GM19351 (cell line): ENCODE measurements at regions not wholly inside any gene's neighbourhood (a gene's known extent, or its start where the extent isn't known, plus 50 kb on each side); places are given as distances from the start of the nearest gene placed in this dataset.

Source experiments
- ATAC-seq: cut with Tn5 transposase; IDR thresholded peaks from one replicate; pipeline ENCODE4 v1.9.1; 2021; ENCODE audit warnings: mild to moderate bottlenecking, moderate library complexity; ENCODE audit not compliant: unreplicated experiment

GRCh38 chr16:73714976-73715375, 581.6 kb upstream of the PSMD7 start:
- no peak for ATAC-seq

GRCh38 chr16:73713778-73714495, 582.7 kb upstream of the PSMD7 start:
- no peak for ATAC-seq

DNA sequence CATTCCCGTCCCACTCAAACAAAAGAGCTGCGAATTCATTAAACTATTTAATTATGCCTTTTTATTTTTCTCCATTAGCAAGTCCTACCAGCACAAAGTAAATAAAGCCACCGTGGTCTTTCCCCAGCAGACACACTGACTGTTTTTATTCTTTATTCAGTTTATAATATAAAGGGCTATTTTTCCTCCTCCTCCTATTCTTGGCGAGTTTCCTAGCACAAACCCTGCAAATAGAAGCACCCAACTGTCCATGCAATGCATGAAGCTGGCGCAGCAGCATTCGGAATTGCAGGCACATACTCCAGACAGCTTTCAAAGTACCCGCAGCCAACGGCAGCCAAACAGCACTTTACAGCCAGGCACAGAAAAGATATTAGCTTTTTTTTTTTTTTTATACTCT, 583.4 kb upstream of the PSMD7 start:
- no peak for ATAC-seq

DNA sequence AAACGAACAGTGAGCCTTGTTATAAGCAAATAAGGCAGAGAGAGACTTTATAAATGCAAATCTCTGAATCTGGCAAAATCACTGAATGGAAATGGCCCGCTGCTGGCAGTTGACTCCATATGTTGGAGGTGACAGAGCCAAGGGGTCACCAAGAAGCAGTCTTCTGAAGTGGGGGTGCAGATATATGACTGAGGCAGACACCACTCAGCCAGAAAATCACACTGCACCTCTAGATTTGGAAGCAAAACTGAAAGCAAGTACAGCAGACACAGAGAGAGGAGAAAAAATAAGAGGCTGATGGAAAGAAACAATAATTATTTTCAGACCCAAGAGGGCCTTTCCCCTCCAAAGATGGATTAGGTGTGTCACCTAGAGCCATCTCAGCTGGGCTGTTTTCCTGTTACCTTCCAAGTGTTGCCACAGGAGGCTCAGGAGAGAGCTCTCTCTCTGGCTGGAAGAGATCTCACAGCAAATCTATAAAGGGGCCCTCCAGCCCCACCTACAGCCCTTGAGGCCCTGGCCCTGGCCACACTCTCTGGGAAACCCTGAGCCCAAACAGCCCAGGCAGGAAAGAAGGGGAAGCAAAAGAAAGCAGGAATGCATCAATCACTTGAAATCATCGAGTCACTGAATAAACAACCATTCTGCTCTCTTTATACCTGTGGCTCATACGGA, 585.1 kb upstream of the PSMD7 start:
- no peak for ATAC-seq

- no peak for ATAC-seq
Observed at GRCh38 chr16:73710526-73710925, 586.1 kb upstream of the PSMD7 start.

DNA sequence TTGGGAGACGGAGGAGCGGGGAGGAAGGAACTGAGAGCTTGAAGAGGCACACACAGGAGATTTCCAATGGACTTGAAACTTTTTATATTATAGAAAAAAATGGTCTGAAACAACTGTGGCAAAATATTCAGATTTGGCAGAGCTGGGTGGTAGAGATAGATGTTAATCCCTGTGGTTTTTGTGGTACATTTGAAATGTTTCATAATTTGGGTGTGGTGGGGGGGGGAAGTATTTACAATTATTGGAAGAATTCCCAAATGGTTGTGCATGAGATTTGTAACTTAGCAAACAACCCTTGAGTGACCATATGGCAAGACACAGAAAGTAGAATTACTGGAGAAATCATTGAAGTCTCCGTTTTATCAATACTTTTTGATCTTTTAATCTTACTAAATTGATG, 588.8 kb upstream of the PSMD7 start:
- no peak for ATAC-seq

- ATAC-seq = no peak
Observed at GRCh38 chr16:73703891-73704290, 592.7 kb upstream of the PSMD7 start.

GRCh38 chr16:73697336-73697735, 599.3 kb upstream of the PSMD7 start:
- no peak for ATAC-seq

GRCh38 chr16:73692861-73693260, 603.8 kb upstream of the PSMD7 start:
- no peak for ATAC-seq

DNA sequence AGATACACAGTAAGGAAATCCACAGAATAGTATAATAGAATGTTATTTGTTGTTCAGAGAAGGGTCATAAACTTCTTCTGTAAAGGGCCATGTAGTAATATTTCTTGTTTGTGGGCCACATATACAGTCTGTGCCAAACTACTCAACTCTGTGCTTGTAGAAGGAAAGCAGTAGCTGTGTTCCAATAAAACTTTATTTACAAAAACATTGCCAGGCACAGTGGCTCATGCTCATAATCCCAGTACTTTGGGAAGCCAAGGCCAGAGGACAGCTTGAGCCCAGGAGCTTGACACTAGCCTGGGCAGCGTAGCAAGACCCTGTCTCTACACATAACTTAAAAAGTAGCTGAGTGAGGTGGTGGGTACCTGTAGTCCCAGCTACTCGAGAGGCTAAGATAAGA, 612.8 kb upstream of the PSMD7 start:
- ATAC-seq = no peak

DNA sequence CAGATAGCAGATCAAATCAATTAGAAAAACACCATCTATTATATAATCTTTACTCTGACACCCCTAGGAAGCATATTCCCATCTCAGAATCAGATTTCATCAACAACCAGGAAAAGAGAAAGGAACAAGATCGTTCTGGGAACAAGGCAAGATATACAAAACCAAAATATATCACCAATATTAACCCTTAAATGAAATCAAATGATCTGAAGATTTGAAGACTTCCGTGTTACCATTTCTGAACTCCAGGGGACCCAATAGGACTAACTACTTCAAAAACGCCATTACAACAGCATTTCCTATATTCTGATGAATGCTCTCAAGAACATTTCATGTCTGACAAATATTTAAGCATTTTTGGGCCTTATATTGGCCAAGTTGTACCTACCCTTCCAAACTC, 624.2 kb upstream of the ZFHX3 start:
- ATAC-seq = no peak

DNA sequence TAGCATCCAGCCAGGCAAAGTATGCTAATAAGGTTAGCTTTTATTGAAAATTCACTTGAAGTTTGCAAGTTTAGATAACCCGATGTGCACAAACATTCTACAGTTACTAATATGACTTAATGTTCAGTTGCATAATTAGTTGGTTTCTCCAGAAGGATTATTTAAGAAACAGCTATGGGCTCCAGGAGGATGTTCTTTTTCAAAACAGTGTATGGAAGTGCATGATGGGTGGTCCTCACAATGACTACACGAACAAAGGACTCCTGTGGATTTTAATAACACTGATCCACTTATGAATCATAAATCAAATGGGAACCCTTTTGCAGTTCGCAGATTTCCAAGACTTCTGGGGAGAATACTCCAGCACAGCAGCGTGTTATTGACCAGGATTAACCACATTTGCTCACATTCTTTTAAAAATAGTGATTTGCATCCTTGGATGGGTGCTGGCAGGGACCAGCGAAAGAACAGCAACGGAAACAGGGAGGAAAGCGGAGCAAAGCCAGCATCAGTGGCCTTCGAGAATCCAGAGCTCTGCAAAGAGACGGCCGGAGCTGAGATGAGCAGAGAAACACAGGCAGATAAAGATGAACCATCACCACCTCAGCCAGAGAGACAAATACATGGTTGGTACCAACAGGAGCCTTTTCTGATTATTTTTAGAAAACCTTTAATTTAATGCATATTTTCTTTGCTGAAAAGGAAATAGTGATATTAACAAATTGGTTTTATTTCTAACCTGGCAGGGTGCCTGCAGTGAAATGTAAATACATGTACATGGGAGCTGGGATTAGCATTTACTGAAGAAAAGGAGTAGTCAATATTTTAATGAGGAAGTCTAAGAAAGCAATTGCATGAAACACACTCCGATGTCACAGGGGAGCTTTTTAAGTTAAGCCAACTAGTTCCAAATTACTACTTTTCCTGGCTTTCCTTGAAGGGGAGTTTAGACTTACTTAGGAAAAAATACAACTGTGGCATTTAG, 623.2 kb upstream of the ZFHX3 start:
- no peak for ATAC-seq

GRCh38 chr16:73669535-73670274, 621.8 kb upstream of the ZFHX3 start:
- ATAC-seq = no peak

DNA sequence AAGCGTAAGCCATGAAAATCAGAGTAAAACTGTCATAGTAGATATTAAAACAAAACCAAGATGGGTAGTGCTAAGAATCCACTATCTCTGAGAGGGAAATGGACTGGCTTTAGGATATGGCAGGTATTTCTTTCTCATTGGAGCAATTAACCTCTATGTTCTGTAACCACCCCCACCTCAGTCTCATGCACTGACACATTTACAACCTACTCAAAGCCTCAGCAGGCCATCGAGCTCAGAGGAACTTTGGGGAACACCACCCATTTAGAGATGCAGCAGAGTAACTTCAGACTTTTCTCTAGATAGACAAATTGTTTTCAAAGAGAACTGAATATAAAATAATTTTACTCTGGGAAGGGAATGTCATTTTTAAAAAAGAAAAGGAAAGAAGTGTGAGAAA, 615.8 kb upstream of the ZFHX3 start:
- no peak for ATAC-seq

DNA sequence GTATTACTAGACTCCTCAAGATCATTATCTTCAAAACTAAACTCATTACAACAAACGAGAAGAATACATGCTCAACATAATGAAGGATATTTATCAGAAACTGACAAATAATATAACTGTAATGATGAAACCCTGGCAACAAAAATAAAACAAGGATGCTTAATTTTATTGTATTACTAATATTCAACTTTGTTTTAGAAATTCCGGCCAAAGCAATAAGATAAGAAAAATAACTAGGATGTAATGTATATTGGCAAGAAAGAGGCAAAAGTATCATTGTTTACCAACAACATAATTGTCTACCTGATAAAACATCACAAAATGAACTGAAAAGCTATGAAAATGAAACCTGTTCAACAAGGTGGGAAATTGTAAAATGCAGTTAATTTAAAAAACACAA, 588.3 kb upstream of the ZFHX3 start:
- no peak for ATAC-seq

DNA sequence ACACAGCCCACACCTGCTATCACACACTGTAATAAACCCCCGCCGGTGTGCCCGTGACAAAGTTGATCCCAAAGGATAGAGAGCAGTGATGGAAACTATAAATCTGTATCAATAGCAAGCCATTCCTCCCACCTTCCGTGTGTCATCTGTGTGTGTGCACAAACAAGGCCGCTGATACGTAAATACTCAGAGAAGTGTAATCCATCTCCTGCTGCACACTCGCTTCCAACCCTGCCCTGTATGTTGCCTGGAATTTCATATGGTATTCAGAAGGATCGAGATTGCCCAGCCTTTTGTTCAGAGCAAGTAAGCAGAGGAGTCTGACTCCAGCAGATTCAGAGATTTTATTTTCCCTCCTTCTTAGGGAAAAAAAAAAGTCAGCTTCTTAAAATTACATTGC, 581.1 kb upstream of the ZFHX3 start:
- no peak for ATAC-seq

DNA sequence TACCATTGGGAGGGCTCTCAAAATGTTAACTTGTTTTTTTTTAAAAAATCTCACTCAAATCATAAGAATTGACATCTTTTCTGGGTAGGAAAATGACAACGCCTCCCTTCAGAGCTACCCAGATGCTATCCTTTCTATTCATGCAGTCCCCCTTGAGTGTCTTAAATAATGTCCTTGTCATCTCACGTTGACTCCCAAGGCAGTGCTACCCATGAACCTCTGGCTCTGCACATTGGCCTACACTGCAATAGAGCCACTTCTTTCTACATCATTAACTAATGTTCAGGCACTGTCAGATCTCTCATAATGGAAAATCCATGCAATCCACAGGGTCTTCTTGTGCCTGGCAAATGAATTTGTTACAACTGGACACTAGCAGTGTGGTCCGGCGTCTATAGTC, 569.8 kb upstream of the ZFHX3 start:
- no peak for ATAC-seq

- no peak for ATAC-seq
Observed at GRCh38 chr16:73616770-73617169, 568.8 kb upstream of the ZFHX3 start.

DNA sequence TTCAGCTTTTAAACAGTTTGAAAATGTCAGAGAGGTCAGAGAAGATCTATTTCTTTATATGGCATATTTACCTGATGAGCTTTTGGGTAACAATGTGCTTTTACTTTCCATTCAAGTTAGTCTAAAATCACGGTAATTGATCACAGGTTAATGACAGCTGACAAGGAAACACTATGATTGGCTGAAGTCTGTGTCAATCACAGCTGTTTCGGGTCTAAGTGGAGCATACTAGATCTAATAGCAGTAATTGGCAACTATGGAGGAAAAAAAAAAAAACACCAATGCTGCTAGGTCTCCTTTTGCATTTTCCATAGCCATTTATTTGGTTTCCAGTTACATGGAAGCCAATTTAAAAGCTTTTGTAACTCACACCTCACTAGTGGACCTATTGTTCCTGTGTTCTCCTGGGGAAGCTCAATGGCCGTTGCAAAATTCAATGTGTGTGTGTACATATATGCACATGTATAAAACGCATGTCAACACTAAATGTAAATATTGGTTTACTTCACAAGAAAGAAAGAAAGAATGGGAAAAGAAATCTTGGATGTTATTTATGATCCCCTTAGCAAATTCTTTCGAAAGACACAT, 568.3 kb upstream of the ZFHX3 start:
- ATAC-seq = no peak

GRCh38 chr16:73615071-73615940, 567.4 kb upstream of the ZFHX3 start:
- no peak for ATAC-seq
